GM19438 (cell line): ENCODE measurements at regions not wholly inside any gene's neighbourhood (a gene's known extent, or its start where the extent isn't known, plus 50 kb on each side); places are given as distances from the start of the nearest gene placed in this dataset.

Experiments used
- ATAC-seq: cut with Tn5 transposase; IDR thresholded peaks from one replicate; pipeline ENCODE4 v1.9.1; 2021; ENCODE audit warnings: low read depth; ENCODE audit not compliant: unreplicated experiment

DNA sequence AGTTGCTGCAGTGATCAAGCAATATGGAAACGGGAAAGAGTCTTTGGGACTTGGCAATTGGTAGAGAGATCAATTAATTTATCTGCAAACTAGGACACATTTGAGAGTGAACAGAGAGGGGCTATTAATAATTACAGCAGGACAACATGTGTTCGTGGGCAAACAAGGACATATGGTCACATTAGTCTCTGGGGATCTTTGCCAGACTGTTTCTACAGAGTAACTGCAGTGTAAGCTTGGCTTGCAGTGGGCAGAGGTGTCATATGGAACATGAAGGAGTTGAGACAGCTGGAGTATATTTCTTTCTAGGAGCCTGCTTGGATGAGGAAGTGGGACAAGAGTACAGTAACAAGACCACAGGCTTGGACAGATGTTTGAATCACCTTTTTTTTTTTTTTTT, 232.1 kb upstream of the LYZL1 start:
- ATAC-seq, result no peak

DNA sequence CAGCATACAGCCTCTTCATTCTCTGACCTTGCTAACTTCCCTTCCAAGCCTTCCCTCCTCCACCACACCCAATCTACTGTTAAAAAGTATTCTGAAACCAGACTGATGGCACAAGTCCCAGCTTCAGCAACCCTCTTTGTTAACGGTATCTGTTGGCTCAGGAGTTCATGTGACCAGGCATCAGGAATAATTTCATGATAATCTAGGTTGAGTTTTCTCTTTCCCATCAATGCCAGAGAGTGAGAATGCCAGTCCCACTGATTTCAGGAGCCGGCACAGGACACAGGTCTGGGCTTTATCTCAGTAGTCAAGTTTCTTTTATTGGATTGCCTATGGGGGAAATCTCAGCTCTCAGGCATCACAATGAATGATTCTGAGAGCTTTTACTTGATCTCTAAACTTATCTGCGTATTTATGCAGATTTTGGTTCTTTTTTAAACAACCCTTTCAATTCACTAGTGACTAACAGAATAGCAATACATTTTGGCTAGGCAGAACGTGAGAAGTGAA, 231.0 kb upstream of the LYZL1 start:
- ATAC-seq, result no peak

DNA sequence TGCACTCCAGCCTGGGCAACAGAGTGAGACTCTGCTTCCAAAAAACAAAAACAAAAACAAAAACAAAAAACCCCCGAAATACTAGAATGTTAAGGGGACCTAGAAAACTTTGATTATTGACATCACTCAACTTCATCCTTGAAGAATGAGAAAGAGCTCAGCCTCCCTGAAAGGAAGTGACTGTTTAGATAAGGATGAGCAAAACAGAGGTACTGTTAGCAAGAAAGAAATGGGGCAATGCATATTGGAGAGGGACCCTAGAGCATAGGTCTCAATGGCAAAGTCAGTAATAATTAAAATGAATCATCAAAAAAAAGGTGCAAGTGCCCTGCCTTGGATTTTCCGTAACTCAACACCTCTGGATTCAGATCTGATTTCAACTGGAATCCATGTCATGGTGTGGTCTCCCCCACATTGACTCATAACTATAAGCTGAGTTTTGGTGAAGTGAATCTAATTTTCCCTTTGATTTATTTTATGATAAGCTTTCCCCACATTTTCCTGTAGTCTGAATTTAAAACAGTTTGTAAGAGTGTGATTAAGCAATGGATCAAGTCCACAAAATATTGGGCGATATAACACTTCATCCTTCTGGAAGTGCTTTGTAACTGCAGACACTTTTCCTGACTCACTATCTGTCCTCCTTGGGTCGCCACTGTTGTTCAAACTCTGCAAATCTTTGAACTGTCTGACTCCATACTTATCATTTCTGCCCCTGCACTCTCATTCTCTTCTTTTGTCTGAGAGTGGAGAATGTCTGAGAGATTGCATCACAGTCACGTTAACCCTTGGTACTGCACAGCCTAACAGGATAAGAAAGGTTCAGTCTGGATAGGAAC, 224.8 kb upstream of the LYZL1 start:
- ATAC-seq, result no peak

DNA sequence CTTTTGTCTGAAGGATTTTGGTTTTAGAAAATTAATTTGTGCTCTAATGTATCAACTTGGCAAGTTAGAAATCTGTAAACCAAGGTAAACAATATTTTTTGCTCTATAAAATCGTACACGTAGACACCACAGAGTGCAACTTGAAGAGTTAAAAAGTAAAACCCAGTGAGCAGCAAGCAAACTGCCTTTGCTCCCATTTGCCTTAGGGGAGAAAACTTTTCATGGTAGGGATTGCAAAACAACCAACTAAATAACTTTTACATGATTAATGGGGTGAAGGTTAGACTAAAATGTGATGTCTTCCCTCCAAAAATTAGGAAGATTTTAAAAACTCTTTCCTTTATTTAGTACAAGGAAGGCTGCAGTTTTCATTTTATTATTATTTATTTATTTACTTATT, 224.2 kb upstream of the LYZL1 start:
- no peak for ATAC-seq

DNA sequence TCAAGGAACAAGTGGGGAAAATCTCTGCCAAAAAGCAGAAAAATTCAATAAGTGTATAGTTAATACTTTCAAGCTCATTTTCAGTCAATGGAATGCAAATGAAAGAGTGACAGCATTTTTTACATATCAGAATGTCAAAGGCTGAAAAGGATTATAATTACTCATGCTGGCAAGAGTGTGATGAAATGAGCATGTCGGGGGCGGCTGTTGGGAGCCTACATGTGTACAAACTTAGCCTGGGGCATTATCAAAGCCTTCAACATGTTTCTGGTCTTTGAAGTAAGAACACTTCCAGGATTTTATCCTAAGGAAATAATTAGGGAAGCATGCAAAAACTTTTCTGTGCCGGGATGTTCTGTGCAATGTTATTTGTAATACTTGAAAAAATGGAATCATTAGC, 221.7 kb upstream of the LYZL1 start:
- ATAC-seq, result no peak

DNA sequence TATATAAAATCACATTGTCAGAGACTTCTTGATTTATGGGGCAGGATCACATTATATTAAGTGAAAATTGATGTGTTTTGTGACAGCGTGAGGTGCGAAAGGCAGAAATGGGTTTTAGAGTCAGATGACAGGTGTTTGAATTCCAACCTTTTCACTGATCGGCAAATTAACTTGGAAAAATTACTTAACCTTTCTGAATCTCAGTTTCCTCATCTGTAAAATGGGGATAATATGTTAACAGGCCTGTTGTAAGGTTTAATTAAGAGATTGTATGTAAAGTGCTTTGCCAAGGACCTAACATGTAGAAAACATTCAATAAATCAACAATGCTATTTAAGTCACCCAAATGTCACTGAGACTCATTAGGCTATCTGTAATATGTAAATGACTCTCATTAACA, 221.2 kb upstream of the LYZL1 start:
- ATAC-seq, result no peak

DNA sequence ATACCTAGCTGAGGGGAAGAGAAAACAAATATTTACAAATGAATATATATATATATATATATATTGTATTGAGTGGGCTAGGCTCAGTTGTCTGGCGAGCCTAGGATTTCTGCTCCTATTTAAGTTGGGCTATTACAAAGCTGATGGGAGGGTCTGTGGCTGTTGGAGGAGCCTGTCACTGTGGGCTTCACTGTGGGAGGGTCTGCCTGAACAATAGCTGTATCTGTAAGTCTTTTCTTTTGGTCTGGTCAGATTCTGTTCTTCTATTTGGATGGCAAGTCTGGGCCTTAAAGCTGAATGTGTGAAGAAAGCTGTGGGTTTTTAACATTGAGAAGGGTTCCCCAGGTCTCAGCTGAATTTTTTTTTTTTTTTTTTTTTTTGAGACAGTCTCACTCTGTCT, 220.6 kb upstream of the LYZL1 start:
- no peak for ATAC-seq

DNA sequence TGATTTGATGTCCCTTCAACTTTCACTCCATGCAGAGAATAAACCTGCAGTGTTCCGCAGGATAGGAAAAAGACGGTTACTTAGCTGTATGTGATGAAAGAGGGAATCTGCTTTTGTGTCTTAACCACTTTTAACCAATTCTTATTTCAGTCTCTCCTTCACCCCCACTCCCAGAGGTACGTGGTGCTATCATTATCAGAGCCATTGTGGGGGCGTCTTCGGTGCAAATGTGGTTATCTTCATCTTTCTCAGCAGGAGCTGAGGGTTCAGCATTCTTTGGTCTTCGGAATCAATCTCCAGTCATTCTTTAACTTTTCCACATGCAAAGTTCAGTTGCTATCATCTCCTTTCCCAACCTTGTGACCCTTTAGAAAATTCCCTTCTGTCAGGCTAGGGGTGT, 219.9 kb upstream of the LYZL1 start:
- ATAC-seq, result no peak

DNA sequence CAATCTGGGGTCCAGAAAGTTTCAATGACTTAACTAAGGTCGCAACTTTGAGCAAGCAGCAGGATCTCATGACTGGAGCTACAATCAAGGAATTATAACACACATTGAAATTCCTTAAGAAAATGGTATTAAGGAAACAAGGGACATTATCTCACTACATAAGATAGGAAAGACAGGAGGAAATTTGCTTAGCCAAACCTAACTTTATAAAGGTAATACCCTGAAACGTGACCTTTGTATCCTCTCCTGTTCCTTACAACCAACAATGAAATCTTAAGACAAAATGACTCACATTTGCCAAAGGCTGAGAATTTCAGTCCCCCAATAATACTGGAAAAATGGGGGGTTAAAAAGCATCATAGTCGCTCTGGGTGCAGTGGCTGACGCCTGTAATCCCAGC, 218.9 kb upstream of the LYZL1 start:
- no peak for ATAC-seq

DNA sequence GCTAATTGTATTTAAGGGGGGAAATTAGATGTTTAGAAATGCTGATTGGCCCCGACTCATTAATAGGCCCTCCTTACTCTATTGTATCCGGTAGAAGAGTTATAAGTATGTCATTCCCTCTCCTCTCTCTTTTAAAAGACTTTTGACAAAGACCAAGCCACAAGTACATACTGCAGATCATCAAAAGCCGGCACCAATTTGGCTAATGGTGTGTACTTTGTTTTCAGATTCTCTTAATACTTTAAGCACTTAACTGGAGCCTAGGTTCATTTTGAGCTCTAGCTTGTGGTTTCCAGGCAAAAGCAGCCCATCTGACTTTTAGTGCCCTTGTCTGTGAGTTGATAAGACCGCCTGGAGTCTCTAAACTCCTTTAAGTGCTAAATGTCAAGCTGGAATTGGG, 210.0 kb upstream of the LYZL1 start:
- no peak for ATAC-seq

DNA sequence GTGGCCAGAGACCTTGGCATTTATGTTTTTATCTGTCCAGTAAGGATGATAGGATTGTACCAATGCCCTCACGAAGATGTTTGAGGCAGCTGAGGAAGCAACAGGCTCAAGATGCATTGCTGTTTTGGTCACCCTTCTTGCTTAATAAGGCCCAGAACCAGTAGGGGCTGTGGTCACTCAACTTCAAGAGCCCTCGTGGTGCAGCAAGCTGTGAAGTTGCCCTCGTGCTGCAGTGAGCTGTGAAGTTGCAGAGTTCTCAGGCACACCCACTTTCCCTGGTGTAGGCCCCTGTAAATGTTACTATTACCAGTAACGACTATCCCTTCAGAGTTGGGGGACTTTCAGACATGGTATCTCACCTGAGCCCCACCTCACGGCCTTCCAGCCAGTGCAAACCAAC, 207.6 kb upstream of the LYZL1 start:
- ATAC-seq, result no peak

DNA sequence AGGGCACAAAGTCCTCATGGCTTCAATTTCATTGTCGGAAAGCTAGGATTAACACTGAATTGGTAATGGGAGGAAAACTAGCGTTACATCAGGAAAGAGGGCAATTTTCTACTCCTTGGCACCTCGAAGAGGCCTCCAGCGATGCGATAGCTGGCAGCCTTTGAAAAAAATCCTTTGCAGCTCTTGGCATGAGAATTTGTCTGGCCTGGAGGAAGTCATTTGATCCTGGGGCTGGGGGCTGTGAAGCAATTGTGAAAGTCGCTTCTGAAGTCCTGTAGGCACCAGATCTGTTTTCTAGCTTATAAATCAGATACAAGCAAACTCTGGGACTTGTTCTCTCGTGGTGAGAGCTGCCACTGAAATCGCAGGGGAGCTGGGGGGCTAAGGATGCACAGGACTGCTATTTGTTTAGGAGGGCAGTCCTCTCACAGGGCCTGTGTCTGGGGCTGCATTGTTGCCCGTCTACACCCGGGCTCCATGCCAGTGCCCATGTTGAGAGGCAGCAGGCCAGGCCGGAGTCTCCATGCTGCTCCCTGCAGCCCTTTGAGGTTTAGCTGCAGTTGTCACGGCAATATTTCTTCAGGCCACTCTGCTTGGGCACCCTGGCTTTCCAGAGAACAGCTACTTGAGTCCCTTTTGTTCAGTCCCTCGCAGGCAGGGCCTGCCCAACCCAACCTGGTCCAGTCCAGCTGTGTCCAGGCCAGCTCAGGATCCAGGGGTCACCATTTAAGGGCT, 206.8 kb upstream of the LYZL1 start:
- ATAC-seq, result no peak

DNA sequence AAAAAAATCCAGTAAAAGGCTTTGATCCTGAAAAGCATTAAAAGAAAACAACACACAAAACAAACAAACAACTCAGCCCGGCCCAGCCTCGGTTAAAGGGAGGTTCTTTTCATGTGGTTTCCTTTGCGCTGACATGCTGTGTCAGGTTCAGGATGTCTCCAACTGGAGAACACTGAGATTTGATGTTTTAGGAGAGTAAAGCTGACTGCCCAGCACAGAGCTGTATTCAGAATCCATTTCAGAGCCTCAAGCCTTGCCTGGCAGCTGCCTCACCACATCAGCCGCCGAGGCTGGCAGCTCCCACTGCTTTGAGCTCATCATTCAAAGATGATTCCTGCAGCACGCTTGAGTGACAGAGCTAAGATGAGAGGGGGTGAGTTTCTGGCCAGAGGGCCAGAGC, 205.8 kb upstream of the LYZL1 start:
- no peak for ATAC-seq

DNA sequence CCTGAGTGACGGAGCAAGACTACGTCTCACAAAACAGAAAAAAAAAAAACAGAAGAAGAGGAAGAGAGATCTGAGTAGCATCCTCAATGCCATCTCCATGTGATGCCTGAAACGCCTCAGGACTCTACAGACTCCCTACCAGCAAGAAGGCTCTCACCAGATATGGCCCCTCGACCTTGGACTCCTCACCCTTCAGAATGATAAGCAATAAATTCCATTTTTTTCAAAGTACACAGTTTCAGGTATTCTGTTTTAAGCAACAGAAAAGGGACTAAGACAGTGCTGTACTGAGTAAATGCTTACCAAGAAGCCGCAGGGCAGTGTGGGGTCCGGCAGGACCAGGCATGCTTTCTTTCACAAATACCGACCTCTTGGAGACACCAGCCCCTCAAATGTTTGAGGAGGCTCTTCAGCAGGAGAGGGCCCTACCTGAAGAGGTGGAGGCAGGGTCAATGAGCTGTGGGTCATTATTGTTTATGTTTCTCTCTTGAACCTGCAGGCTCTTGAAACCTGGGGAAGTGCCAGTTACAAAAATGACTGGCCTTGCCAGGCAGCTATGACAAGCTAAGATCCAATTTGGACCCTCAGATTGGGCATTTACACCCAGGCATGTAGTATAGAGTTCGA, 204.1 kb upstream of the LYZL1 start:
- ATAC-seq, result no peak

DNA sequence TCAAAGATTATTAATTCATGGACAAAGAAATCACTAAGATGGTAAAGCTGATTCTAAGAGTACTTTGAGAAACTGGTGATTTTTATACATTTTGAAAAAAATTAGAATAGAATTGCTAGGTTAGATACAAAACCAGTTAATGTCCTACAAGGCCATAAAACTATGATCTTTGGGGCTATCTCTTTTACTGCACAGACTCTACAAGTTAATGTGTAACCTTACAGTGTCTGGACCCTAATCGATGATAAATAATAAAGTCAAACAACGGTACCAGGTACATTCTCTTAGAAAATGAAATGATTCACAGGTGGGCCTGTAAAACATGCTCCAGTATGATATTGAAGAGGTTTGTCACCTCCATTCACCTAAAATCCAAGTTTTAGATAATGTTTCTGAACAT, 199.8 kb upstream of the LYZL1 start:
- no peak for ATAC-seq

DNA sequence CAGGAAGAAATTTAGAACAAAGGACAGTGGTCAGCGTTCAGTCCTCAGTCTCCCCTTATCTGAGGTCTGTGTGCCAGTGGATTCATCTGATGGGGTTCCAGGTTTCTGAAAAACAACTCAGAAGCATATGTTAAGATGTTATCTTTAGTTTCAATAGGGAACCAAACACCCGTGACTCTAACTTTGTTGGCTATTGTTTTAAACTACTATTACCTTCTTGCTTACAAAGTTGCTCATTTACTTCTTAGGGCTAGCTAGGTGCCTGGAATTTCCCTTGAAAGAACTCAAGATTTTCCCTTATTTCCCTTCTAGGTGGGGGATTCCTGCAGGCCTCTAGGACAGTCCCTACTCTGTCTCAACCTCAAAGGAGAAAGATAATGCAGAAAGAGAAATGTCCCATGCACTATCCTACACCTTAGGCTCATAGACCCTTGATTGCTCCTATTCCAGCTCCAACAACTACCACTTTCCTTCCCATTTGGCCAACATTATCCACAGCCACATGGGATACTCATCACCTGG, 192.5 kb upstream of the LYZL1 start:
- no peak for ATAC-seq

DNA sequence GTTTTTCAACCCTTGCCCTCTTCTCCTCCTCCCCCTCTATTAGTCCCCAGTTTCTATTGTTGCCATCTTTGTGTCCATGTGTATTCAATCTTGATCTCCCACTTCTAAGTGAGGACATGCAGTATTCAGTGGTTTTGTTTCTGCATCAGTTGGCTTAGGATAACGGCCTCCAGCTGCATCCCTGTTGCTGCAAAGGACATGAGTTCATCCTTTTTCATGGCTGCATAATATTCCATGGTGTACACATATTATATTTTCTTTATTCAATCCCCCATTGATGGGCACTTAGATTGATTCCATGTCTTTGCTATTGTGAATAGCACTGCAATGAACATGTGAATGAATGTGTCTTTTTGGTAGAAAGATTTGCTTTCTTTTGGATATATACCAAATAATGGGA, 190.4 kb upstream of the LYZL1 start:
- ATAC-seq, result no peak

DNA sequence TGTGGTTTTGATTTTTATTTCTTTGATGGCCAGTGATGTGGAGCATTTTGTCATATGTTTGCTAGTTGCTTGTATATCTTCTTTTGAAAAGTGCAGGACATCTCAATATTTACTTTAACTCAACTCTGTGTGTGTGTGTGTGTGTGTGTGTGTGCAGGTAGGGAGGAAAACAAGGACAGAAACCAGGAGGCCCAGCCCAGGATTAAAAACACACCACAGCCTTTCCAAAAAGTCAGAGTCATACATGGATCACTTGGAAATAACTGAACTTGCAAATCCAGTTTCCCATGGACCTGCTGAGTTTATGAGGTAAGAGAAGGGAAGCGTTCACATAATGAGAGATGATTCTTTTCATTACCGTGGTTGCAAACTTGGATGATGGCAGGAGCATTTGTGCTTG, 189.9 kb upstream of the LYZL1 start:
- no peak for ATAC-seq

DNA sequence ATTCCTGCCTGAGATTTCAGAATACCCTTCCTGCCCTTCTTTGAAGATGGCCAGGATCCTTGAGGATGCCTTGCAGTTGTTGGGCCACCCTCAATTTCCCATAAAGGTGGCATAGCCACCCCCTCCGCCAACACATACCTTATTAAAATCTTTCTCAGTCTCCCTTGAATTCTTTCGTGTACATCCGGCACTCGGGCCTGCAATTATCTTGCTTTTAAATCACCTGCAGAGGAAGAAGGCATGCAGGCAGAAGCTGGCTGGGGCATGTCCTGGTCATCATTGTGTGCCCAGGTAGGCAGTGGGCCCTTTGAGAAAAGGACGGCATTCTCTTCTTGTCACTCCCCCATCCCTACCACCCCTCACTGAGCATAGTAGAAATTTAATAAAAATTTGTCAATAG, 189.5 kb upstream of the LYZL1 start:
- no peak for ATAC-seq

DNA sequence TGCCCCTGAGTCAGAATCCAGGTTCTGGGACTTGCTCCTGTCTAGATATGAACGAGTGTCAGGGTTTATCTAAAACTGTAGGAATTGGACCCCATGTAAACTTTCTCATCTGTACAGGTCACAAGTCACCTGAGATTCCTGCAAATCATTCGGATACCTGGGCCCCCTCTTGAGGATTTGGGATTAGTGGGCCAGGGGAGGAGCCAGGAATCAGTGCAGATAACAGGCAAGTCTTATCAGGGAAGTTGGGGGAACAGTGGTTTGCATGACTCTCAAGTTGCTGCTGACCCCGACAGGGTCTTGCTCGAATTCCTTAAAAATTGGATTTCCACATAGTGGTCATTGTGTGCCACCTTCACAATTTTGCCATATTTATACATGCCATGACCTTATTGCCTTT, 188.4 kb upstream of the LYZL1 start:
- ATAC-seq, result no peak

DNA sequence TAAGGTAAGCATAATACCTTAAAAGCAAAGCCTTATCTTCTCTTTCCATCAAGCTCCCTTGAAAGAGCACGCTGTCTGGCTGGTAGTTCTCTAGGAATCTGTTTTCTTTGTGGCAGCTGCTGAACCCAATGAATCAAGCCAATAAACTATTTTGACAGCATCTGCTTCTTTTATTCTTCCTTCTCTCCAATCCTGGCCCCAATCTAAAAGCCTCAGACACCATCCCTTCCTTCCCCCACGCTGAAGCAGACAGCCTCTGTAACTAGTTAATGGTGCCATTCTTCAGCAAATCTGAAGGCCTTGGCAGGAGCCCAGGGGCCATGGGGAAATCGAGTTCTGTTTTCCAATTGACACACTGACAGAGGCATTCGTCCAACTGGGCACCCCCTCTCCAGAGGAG, 186.6 kb upstream of the LYZL1 start:
- no peak for ATAC-seq
